ENCODE measurements at regions not wholly inside any gene's neighbourhood (a gene's known extent, or its start where the extent isn't known, plus 50 kb on each side); places are given as distances from the start of the nearest gene placed in this dataset.

DNA sequence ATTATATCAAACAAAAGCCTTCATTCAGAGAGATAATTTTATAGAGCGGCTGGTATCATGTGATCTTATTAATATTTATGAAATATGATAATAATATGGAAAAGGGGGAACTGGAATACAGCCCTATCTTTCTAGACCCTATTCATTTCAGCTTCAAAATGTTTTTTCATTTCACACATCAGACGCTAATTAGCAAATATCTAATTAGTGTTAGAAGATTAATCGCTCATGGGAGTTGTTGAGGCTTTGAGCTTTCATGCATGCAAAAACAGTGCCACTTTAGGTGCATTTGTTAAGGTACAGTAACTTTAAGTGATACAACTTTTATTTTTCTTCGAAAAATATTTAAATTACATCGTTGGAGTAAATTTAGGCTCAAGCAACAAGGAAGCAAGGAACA, 751.7 kb upstream of the WWC1 start (continued):
- TF ChIP-seq, protein P1, sequence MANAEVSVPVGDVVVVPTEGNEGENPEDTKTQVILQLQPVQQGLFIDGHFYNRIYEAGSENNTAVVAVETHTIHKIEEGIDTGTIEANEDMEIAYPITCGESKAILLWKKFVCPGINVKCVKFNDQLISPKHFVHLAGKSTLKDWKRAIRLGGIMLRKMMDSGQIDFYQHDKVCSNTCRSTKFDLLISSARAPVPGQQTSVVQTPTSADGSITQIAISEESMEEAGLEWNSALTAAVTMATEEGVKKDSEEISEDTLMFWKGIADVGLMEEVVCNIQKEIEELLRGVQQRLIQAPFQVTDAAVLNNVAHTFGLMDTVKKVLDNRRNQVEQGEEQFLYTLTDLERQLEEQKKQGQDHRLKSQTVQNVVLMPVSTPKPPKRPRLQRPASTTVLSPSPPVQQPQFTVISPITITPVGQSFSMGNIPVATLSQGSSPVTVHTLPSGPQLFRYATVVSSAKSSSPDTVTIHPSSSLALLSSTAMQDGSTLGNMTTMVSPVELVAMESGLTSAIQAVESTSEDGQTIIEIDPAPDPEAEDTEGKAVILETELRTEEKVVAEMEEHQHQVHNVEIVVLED (CRISPR knock-in tag; IDR thresholded peaks at IDR 0.05; ENCODE audit: borderline replicate concordance): no peak
- TF ChIP-seq HCFC1 (IDR thresholded peaks at IDR 0.05; ENCODE audit: low read depth, low read length) (no peak), ZFP1 (CRISPR knock-in tag; IDR thresholded peaks at IDR 0.05) (no peak), CC2D1A (CRISPR knock-in tag; IDR thresholded peaks at IDR 0.05) (no peak), HMG20A (CRISPR knock-in tag; IDR thresholded peaks at IDR 0.05; ENCODE audit: borderline replicate concordance) (no peak), ZNF816 (CRISPR knock-in tag; IDR thresholded peaks at IDR 0.05; ENCODE audit: borderline replicate concordance) (no peak)
- TF ChIP-seq, protein P2, sequence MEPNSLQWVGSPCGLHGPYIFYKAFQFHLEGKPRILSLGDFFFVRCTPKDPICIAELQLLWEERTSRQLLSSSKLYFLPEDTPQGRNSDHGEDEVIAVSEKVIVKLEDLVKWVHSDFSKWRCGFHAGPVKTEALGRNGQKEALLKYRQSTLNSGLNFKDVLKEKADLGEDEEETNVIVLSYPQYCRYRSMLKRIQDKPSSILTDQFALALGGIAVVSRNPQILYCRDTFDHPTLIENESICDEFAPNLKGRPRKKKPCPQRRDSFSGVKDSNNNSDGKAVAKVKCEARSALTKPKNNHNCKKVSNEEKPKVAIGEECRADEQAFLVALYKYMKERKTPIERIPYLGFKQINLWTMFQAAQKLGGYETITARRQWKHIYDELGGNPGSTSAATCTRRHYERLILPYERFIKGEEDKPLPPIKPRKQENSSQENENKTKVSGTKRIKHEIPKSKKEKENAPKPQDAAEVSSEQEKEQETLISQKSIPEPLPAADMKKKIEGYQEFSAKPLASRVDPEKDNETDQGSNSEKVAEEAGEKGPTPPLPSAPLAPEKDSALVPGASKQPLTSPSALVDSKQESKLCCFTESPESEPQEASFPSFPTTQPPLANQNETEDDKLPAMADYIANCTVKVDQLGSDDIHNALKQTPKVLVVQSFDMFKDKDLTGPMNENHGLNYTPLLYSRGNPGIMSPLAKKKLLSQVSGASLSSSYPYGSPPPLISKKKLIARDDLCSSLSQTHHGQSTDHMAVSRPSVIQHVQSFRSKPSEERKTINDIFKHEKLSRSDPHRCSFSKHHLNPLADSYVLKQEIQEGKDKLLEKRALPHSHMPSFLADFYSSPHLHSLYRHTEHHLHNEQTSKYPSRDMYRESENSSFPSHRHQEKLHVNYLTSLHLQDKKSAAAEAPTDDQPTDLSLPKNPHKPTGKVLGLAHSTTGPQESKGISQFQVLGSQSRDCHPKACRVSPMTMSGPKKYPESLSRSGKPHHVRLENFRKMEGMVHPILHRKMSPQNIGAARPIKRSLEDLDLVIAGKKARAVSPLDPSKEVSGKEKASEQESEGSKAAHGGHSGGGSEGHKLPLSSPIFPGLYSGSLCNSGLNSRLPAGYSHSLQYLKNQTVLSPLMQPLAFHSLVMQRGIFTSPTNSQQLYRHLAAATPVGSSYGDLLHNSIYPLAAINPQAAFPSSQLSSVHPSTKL (CRISPR knock-in tag; IDR thresholded peaks at IDR 0.05): no peak

DNA sequence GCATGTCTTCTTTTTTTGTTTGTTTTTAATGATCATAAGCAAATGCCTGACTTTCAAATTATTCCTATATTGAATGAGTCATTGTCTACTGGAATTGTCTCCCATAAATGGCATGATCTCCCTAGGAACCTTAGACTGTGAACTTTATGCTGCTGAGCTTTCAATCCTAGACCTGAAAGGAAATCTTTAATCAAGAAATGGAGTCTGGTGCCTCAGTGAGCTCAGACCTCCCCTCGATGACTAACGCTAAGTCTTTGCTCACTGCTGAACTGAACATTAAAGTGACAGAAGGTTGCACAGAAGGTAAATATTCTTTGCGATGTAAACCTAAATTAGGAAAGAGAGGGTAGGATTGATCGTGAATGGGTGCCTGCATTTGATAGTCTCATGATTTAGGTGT, 745.2 kb upstream of the WWC1 start:
- H3K27ac ChIP-seq (ENCODE audit: extremely low read length, insufficient read depth, low read length): no peak overlapping the region
- no peaks in the 10 kb centered on the region for H3K79me2 ChIP-seq (ENCODE audit: insufficient read depth, low read length)
- no peaks in the 10 kb centered on the region for H3K4me1 ChIP-seq (ENCODE audit: insufficient read depth, low read length)
- no peak for DNase-seq (ENCODE audit: low spot score)
- no peaks in the 10 kb centered on the region for H3K9me3 ChIP-seq (ENCODE audit: low read length)
- H3K36me3 ChIP-seq (replicated peaks in 1 of 2; ENCODE audit: control insufficient read depth in 1 of 2, insufficient read depth in 2 of 2, low read length in 2 of 2): no peaks in the 10 kb centered on the region
- ChIA-PET POLR2A (no interaction called here), CTCF (ENCODE audit: low intra/inter-chr PET ratio, low total read pairs) (no interaction called here)
- H4K20me1 ChIP-seq (ENCODE audit: insufficient read depth, low read length): no peaks in the 10 kb centered on the region
- no peak overlapping the region for H2AFZ ChIP-seq (ENCODE audit: low read length)
- in situ Hi-C loops (cut with HindIII; ENCODE audit: extremely low pct_ligation_motif_present, low pct_unique_long_range_greater_than_20kb) (no loop called here), intact Hi-C loops (cut with micrococcal nuclease; ENCODE audit: unreplicated experiment) (no loop called here)
- H3K4me3 ChIP-seq (replicated peaks in 1 of 3; ENCODE audit: insufficient read depth in 1 of 3, low read depth in 2 of 3, low read length in 3 of 3): no peak overlapping the region
- no peaks in the 10 kb centered on the region for H3K27me3 ChIP-seq (ENCODE audit: control insufficient read depth in 1 of 2, insufficient read depth in 2 of 2, low read length in 2 of 2)
- 4% methylated on average over 4 of the region's 4 CpGs for WGBS (ENCODE audit: low lambda C conversion rate)
- no peak for FAIRE-seq
- no peak for ATAC-seq
- no peak for TF ChIP-seq EEA1 (CRISPR knock-in tag; IDR thresholded peaks at IDR 0.05; ENCODE audit: borderline replicate concordance)
- TF ChIP-seq ZNF607 (CRISPR knock-in tag; IDR thresholded peaks at IDR 0.05; ENCODE audit: borderline replicate concordance): no peak
- TF ChIP-seq ZNF383 (CRISPR knock-in tag; IDR thresholded peaks at IDR 0.05; ENCODE audit: borderline replicate concordance): no peak
- TF ChIP-seq MXI1 (IDR thresholded peaks at IDR 0.05; ENCODE audit: borderline replicate concordance, low read depth, low read length): no peak
- no peak for TF ChIP-seq GTF3A (CRISPR knock-in tag; conservative IDR thresholded peaks at IDR 0.05)
- no peak for TF ChIP-seq JARID2 (CRISPR knock-in tag; IDR thresholded peaks at IDR 0.05; ENCODE audit: insufficient replicate concordance)
- TF ChIP-seq NFKB2 (CRISPR knock-in tag; IDR thresholded peaks at IDR 0.05; ENCODE audit: borderline replicate concordance): no peak
- no peak for TF ChIP-seq ZNF644 (CRISPR knock-in tag; IDR thresholded peaks at IDR 0.05; ENCODE audit: low read depth)
- no peak for TF ChIP-seq NFIC (IDR thresholded peaks at IDR 0.05; ENCODE audit: low read length)
- no peak for TF ChIP-seq GTF2F1 (IDR thresholded peaks at IDR 0.05; ENCODE audit: low read length)
- no peak overlapping the region for H3K9ac ChIP-seq (ENCODE audit: insufficient read depth, low read depth, low read length)
- no TSS peak for BruUV-seq (replicated peaks)
- H3K4me2 ChIP-seq (ENCODE audit: low read depth, low read length): no peak overlapping the region
